Hematopoietic multipotent progenitor cell (in vitro differentiated cells): ENCODE measurements at regions not wholly inside any gene's neighbourhood (a gene's known extent, or its start where the extent isn't known, plus 50 kb on each side); places are given as distances from the start of the nearest gene placed in this dataset.
"Not testable (repeated sequence)": the region's sequence is repeated elsewhere in the genome, so short reads cannot be mapped to it uniquely, and the experiment has no call there.

Experiments used
- DNase-seq, 3 donors: peaks; one replicate each; pipeline ENCODE4 v3.0.0-alpha.2; 2011 to 2015; ENCODE audit warnings: low read depth in 2 of 3, low spot score in 2 of 3

DNA sequence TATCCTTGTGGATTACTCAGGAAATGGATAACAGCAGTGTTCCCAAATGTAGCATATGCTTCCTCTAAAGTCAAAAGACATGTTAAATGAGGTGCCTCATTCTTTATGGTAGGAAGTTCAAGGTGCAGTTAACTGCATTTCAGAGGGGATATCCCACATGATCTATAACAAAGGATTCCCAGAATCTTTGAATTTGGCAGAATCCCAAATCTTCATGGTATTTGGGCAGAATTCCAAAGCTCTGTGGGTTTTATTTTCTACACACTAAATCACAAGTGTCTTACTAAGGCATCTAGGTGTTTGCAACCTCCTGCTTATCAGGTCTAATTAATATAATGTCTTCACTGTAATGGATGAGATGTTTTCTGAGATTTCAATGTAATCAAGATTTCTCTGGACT lies 364.3 kb upstream of the MAN1A1 start:
- no peak for DNase-seq

DNA sequence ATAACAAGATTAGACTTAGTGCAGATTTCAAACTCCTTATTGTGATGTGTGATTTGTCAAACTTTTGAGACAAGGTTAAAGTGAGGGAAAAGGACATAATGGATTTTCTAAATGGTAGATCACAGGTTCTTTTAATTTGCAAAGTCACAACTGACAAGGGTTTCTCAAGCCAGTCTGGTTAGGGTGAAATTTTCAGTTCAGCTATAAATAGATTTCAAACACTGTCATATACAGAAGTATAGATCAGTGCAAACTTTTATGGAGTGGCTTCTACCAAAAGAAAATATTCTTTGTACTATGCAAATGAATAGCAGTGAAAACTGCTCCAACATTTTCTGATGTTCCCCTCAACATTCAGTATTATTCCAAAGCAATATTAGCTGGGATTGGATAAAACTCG lies 337.1 kb upstream of the MAN1A1 start:
- DNase-seq = no peak

DNA sequence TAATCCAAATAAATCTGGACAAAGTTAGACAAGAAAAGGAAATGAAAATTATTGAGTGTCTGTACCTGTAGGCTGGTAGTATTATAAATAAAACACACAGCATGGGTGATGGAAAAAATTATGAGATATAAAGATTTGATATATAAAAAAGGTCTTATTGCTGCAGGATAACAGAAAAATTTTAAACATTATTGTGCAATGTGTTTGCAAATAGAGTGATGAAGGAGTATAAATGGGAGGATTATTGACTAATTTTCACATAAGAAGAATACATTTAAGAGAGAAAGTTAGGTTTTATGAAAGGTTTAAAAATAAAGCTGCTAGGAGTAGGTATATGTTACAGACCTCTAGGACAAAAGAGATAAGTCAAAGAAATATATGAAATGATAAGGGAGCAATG lies 336.7 kb upstream of the MAN1A1 start:
- no peak for DNase-seq

DNA sequence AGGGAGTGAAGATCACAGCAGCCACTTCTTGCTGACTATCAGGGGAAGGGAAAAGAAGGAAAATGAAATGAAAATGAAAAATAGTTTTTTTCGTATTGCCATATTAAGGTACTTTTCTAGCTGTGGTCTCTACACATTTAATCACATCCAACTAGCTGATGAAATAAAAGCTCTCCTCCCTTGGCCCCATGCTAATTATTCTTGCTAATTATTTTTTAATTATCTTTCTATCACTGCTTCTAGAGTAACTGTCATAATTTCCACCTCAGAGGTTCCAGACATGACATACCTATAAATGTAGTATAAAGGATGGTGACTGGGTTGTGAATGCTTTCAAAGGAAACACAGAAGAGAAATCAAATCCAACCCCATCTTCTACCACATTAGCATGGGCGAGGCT lies 334.1 kb upstream of the MAN1A1 start:
- no peak for DNase-seq

DNA sequence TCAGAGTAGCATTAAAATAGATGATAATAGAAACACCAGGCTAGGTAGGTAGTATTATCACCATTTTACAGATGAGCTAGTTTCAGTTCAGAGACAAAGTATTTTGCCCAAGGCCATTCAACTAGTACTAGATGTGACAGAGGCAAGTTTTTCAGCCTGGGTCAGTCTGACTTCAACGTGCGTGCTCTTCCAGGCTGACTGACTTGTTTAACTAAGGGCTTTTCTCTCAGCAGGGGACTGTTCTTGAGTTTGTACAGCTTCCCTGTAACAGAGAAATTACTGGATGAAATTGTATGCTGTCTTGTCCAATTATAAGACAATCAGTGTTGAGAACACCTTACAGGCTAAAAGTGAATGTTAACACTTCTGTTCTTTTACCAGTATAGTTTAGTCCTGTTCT lies 333.5 kb upstream of the MAN1A1 start:
- no peak for DNase-seq

DNA sequence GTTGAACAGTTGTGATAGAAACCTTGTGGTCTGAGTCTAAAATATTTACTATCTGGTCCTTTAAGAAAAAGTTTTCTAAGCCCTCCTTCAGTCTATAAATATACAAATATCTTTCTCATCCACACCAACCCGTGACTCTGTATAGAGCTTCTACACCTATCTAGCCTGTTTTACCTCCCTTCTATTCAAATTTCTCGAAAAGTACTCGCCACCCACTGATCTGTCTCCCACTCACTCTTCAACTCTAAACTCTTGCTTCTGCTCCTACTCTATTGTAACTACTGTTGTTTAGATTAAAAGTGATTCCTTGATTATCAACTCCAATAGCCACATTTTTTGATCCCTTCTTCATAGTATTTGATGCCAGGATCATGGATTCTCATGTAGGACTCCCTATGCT lies 329.4 kb upstream of the MAN1A1 start:
- no peak for DNase-seq

DNA sequence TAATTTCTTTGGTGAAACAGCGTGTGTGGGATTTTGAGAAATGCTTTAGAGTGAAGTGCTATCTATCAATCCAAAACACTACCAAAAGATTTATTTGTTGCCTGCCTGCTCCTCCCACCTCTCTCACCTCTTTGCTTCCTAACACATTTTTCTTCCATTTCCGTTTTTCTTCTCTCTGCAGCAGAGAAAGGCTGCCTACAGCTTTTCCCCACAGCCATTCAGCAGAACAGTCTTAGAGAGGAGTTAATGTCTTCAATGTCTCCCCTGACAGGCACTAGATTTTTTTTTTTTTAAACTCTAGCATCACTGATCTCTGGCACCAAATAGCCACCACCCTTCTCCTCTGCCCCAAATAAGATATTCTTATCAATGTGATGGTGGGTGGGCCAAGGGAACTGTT lies 327.8 kb upstream of the MAN1A1 start:
- no peak for DNase-seq

DNA sequence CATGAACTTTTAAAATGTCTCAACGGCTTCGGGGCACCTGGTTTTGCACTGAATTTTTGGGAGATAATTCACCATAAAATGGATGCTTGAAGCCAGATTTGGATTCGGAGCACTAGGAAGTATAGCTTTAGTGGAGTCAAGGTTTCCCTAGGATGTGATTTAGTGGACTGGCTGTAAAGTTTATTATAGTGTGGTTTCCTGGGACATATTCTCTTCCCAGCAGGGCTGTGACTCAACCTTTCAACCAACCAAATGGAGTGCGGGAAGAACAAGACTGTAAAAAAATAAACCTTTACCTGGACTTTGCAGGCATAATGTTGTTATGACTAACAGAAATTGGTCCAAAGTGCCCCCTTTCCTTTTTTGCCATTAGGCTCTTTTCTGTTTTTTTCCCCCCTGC lies 327.4 kb upstream of the MAN1A1 start:
- DNase-seq = no peak

DNA sequence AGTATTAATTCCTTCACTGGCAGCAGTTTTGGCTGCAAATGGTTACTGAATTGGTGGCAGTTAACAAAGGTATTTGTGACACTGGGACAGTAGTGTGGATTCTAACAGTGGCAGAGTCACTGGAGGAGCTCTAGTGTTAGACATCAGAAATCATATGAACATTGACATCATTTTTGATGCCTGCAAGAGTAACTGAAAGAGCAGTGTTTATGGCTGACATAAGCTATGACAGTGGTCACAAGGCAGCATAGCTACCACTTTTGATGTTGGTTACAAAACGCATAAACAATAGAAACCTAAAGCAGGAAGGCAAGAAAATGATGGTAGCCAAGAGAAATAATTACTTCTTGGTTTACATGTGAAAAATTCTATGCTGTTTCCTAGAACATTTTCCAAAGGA lies 326.7 kb upstream of the MAN1A1 start:
- DNase-seq = peak in 1 of 3 donors; percentile 23

DNA sequence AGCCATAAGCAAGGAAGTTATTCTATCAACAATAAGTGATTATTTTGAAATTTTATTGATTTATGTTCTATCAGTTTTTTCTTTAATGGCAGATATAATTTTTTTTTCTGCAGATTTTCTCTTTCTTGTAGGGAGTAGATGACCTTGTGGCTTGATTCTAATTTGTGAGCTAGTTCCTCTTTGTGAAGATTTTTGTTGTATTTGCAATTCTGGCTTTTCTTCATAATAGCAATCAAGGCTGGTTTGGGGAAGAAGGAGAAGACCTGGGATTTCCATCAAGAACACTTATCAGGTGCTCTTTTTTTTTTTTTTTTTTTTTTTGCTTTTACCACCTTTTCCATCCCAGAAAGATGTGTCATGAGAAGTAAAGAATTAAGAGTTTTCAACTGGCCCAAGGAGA lies 324.2 kb upstream of the MAN1A1 start:
- no peak for DNase-seq

DNA sequence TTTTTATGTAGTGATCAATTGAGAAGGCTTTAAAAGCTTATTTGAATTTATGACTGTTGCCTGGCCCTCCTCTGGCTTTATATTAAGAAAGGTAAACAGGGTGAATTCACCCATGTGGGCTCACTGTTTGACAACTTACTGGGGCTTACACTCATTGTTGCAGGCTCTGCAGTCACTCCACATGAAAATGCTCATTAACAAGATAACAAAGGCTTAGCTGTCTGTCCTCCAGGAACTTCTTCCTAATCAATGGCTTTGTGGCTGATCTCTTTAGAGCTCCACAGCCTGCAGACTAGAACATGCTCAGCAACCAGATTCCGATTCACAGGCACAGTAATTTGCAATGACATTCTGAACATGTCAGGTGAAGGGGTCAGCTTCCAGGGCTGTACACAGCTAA lies 323.2 kb upstream of the MAN1A1 start:
- DNase-seq = no peak

DNA sequence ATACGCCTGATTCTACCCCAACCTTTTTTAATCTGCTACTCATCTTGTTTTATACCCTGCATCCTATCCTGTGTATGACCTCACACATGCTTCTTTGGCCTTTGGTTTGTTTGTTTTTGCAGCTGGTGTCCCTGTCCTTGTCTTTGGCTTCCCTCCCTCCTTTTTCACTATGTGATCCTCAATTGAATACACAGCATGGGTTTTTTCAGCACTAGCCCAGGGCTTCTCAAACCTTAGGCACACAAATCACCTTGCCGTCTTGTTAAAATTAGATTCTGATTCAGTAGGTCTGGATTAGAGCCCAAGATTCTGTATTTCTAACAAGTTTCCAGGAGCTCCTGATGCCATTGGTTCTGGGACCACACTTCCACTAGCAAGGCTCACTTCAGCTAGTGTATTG lies 321.5 kb upstream of the MAN1A1 start:
- no peak for DNase-seq

DNA sequence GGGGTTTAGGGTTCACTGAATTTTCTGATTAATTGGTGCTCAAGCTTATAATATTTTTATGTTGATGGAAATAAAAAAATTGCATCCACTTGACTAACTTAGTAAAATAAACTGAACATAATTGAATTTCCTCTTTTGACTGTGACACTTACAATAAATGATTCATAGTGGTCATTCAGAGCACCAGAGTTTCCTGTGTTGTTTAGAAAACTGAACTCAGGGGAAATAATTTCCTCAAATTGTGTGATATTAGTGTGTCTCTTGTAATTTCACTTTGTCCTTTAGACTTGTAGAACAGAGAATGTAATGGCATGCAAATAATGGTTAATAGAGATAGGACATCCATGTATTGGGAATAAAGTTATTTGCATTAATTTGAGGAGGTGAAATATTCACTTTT lies 319.7 kb upstream of the MAN1A1 start:
- DNase-seq = peak in 2 of 3 donors; percentile 22 to 66

DNA sequence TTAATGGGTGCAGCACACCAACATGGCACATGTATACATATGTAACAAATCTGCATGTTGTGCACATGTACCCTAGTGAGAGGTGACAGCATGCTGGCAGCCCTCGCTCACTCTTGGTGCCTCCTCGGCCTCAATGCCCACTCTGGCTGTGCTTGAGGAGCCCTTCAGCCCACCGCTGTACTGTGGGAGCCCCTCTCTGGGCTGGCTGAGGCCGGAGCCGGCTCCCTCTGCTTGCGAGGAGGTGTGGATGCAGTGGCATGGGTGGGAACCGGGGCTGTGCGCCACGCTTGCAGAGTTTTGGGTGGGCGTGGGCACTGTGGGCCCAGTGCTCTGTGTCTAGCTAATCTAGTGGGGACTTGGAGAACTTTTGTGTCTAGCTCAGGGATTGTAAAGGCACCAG lies 315.9 kb upstream of the MAN1A1 start:
- DNase-seq = not testable (repeated sequence)

DNA sequence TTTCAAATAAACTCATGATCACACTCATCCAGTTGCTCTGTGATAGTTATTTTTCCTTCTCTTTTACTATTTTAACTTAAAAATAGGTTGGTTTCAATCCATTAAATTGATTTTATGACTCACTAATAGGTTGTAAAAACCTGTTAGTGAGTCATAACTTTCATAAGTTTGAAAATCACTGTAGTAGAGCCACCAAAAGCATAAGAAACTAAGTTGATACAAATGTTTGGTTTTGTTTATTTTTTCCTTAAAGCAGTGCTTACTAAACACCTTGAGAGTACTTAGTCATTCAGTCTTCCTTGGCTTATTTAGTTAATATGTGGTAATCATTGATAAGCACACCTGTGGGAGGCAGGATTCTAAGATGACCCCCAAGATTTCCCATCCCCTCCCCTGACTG lies 312.1 kb upstream of the MAN1A1 start:
- DNase-seq = no peak

DNA sequence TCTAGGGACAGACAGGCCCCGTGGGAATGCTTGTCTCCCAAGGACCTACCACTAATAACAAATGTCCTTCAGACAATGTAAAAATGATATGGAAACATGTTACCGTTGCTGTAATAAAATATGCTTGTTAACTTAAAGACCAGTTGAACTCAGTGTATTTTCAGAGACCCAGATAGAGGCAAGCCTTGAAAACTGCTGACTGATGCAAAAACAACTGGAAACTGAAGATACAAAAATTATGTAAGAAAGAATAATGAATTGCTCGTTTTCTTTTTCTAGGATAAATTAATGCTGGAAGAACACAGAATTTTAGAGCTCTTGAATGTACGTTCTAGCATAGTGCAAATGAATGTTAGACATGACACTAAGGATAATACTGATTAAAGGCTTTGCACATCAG lies 311.5 kb upstream of the MAN1A1 start:
- DNase-seq = no peak

DNA sequence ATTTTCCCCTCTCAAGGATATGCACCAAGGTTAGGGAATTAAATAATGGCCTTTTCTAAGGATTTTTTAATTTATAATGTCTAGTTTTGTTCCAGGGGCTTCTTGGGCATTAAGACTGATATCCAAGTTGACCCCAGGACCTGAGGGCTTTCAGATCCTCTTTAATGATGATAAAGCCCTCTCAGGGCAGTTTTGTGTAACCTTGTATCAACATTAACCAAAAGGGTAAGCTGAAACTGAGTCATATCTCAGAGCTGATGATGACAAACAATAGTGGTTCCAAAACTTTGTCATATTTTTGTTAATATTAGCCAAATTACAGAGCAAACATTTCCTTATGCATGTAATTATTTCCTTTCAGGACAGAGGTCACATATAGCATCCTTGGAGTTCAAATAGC lies 309.4 kb upstream of the MAN1A1 start:
- no peak for DNase-seq

DNA sequence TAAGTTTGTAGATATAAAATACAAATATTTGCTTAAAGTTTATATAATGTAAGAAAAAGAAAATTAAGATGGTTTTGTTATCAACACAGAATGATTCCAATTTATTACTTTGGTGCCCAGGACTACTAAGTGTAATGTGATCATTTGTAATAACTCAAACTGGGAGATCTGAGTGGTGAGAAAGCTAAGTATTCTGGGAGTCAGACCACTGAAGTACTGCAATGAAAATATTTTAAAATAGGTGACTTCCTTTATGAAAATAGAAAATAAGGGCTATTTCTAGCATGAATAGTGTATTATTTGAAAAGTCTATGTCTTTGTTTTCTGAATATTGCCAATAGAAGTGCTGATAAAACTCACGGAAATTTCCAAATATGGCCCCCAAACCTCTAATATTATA lies 305.6 kb upstream of the MAN1A1 start:
- no peak for DNase-seq

DNA sequence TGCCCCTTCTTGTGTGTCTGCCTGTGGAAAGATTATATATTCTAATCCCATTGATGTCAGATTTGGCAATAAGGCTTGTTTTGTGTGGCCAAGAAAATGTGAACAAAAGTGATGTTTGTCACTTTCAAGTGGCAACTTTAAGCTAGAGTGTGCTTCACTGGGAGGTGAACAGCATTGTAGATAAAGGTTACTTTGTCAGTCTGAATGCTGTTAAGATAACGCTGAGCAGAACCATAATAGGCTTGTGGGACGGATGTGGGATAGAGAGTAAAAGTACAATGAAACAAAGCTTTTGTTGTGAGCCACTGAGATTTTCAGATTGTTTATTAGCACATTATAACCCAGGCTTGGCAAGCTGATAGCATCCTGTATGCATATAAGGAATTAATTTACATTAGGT lies 303.8 kb upstream of the MAN1A1 start:
- DNase-seq = no peak

DNA sequence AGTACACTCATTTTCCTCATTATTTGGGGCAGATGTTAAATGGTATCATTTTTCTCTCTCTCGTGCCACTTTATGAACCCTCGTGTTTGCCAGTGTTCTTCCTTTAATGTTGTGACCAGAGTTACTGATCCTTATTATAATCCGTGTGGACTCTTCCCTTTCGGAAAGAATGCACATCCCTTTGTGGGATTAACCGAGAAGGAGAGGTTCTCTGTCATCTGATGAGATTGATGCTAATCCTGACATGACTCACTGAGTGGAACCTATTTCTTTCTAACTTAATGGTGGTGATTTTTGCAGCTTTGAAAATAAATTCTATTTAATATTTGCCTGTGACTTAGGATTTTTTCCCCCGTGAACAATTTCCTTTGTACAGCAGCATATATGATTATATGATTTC lies 300.0 kb upstream of the MAN1A1 start:
- DNase-seq = no peak

DNA sequence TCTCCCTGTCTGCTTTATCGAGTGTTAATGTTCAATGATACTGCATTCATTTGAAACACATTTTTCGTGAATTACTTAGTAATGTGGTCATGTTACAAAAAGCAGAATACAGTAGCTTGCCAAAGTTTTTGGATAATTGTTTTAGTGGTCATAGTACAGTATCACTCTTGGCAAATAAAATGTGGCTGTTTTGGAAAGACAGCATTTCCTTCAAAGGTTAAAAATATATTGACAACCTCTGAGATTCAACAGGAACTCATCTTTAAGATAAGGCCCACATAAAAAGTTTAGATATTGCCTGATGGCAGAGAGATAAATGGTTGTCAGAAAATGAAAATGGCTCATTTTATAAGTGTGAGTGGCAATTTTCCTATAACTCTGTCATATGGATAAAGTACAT lies 297.7 kb upstream of the MAN1A1 start:
- no peak for DNase-seq

DNA sequence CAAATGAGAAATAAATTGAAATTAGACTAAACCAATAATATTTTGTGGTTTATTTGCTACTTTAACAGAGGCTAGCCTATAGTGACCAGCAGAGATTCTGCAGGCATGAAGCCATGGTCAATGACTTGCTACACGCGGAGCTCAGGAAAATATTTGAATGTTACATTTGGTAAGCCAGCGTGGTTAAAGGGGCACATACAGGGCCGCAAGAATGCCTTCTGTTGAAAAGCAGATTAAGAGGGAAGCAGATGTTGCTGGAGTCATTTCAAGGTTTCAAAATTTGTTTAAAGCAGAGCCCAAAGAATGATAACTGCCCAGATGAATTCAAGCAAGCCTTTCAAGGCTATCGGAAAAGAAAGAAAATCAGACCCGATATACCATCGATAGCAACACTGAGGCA lies 294.3 kb upstream of the MAN1A1 start:
- peak in 1 of 3 donors; percentile 33 for DNase-seq

DNA sequence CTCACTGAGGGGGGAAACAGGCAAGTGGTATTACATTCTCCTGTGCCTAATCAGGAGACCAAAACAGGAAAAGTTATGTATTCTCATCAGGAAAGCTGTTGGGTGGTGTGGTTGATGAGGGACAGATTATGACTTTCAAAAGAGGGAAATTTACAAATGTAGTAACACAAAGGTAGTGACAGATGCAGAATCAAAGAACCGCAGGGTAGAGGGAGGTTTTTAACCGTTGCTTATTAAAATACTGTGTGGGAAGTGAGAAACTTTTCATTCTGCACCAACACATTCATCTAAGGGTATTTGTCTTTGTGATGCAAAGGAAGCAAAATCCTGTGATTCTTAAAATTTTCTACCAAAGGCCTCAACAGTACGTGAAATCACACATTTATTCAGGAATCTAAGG lies 288.2 kb upstream of the MAN1A1 start:
- peak in 1 of 3 donors; percentile 50 for DNase-seq

DNA sequence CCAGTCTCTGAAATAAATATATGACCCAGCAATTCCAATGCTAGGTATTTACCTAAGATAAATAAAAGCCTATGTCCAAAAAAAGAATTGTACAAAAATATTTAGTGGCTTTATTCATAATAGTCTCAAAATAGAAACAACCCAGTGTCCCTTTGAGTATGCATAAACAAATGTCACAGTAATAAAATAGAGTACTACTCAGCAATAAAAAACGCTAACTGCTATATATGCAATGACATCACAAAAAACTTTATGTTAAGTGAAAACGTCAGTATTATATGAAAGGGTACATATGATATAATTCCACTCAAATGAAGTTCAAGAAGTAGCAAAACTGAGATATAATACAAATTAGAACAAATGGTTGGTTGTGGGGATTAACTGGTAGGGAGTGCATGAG lies 286.5 kb upstream of the MAN1A1 start:
- no peak for DNase-seq
